Ishikawa (cell line): ENCODE measurements at regions not wholly inside any gene's neighbourhood (a gene's known extent, or its start where the extent isn't known, plus 50 kb on each side); places are given as distances from the start of the nearest gene placed in this dataset.

Experiments
- CEBPB ChIP-seq: IDR thresholded peaks from 2 replicates; pipeline ENCODE4 v1.6.1; 2012
- CREB1 ChIP-seq: IDR thresholded peaks from 2 replicates; pipeline ENCODE4 v1.6.1; 2012; ENCODE audit warnings: low read depth
- EGR1 ChIP-seq: IDR thresholded peaks from 2 replicates; pipeline ENCODE4 v1.6.1; 2012
- EP300 ChIP-seq: IDR thresholded peaks from 2 replicates; pipeline ENCODE4 v1.6.1; 2012; ENCODE audit warnings: borderline replicate concordance
- FOXM1 ChIP-seq: IDR thresholded peaks from 2 replicates; pipeline ENCODE4 v1.6.1; 2012; ENCODE audit warnings: low read depth, borderline replicate concordance
- NFIC ChIP-seq: IDR thresholded peaks from 2 replicates; pipeline ENCODE4 v1.6.1; 2012
- RAD21 ChIP-seq: IDR thresholded peaks from 2 replicates; pipeline ENCODE4 v1.6.1; 2012; ENCODE audit warnings: low read depth
- TAF1 ChIP-seq: IDR thresholded peaks from 2 replicates; pipeline ENCODE4 v1.6.1; 2012; ENCODE audit warnings: low read depth, mild to moderate bottlenecking
- TCF12 ChIP-seq: IDR thresholded peaks from 2 replicates; pipeline ENCODE4 v1.6.1; 2012; ENCODE audit warnings: low read depth
- TEAD4 ChIP-seq: IDR thresholded peaks from 2 replicates; pipeline ENCODE4 v1.6.1; 2012
- USF1 ChIP-seq: IDR thresholded peaks from 2 replicates; pipeline ENCODE4 v1.6.1; 2012
- YY1 ChIP-seq: IDR thresholded peaks from 2 replicates; pipeline ENCODE4 v1.6.1; 2012; ENCODE audit warnings: low read depth
- ZBTB7A ChIP-seq: IDR thresholded peaks from 2 replicates; pipeline ENCODE4 v1.6.1; 2012; ENCODE audit warnings: low read depth
- TF ChIP-seq, protein P1 (sequence below): IDR thresholded peaks from 2 replicates; pipeline ENCODE4 v1.6.1; 2012; ENCODE audit warnings: low read depth, mild to moderate bottlenecking
- TF ChIP-seq, protein P2 (sequence below): IDR thresholded peaks from 2 replicates; pipeline ENCODE4 v1.6.1; 2012

DNA sequence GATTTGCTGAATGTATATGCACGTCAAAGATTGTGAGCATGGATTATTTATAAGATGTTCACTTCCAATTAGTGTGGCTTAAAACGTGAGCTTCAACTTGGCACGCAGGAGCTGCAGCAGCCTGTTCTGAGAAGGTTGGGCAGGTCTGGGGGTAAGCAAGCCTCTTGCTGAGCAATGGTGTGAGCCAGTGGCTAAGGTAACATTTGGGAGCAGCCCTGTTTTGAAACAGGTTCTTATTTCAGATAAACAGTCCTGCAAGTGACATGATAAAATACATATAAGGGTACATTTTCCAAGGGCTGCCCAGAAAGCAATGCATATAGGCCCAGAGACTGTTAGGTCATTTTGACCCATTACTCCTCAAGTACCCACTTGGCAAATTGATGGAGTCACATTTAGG, 415.3 kb downstream of the ZNF521 start:
- no peak for TF ChIP-seq TCF12
- TF ChIP-seq NFIC: no peak
- no peak for TF ChIP-seq TEAD4
- TF ChIP-seq, protein P1, sequence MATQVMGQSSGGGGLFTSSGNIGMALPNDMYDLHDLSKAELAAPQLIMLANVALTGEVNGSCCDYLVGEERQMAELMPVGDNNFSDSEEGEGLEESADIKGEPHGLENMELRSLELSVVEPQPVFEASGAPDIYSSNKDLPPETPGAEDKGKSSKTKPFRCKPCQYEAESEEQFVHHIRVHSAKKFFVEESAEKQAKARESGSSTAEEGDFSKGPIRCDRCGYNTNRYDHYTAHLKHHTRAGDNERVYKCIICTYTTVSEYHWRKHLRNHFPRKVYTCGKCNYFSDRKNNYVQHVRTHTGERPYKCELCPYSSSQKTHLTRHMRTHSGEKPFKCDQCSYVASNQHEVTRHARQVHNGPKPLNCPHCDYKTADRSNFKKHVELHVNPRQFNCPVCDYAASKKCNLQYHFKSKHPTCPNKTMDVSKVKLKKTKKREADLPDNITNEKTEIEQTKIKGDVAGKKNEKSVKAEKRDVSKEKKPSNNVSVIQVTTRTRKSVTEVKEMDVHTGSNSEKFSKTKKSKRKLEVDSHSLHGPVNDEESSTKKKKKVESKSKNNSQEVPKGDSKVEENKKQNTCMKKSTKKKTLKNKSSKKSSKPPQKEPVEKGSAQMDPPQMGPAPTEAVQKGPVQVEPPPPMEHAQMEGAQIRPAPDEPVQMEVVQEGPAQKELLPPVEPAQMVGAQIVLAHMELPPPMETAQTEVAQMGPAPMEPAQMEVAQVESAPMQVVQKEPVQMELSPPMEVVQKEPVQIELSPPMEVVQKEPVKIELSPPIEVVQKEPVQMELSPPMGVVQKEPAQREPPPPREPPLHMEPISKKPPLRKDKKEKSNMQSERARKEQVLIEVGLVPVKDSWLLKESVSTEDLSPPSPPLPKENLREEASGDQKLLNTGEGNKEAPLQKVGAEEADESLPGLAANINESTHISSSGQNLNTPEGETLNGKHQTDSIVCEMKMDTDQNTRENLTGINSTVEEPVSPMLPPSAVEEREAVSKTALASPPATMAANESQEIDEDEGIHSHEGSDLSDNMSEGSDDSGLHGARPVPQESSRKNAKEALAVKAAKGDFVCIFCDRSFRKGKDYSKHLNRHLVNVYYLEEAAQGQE: no peak
- TF ChIP-seq RAD21: no peak
- no peak for TF ChIP-seq CEBPB
- TF ChIP-seq ZBTB7A: no peak

- no peak for TF ChIP-seq CREB1
- no peak for TF ChIP-seq NFIC
- TF ChIP-seq FOXM1: no peak
- TF ChIP-seq TEAD4: no peak
- TF ChIP-seq TCF12: no peak
- TF ChIP-seq, protein P1: no peak
Measured at GRCh38 chr18:24937639-24938275, 414.2 kb downstream of the ZNF521 start.

GRCh38 chr18:24940416-24940815, 411.6 kb downstream of the ZNF521 start:
- TF ChIP-seq TEAD4: no peak
- TF ChIP-seq, protein P2, sequence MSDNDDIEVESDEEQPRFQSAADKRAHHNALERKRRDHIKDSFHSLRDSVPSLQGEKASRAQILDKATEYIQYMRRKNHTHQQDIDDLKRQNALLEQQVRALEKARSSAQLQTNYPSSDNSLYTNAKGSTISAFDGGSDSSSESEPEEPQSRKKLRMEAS: no peak
- no peak for TF ChIP-seq TCF12
- TF ChIP-seq TAF1: no peak
- TF ChIP-seq EGR1: no peak
- no peak for TF ChIP-seq RAD21
- no peak for TF ChIP-seq USF1
- TF ChIP-seq EP300: no peak
- TF ChIP-seq FOXM1: no peak
- no peak for TF ChIP-seq NFIC
- TF ChIP-seq, protein P1: no peak
- no peak for TF ChIP-seq CREB1
- TF ChIP-seq YY1: no peak

- no peak for TF ChIP-seq FOXM1
- TF ChIP-seq, protein P2: no peak
- TF ChIP-seq NFIC: no peak
- TF ChIP-seq TCF12: no peak
Measured at GRCh38 chr18:24941174-24941951, 410.6 kb downstream of the ZNF521 start.

- TF ChIP-seq EP300: no peak
- no peak for TF ChIP-seq EGR1
Measured at GRCh38 chr18:24942144-24942543, 409.8 kb downstream of the ZNF521 start.
